GM12872 (cell line): ENCODE measurements at regions not wholly inside any gene's neighbourhood (a gene's known extent, or its start where the extent isn't known, plus 50 kb on each side); places are given as distances from the start of the nearest gene placed in this dataset.

Source experiments
- CTCF ChIP-seq: IDR thresholded peaks from 3 replicates; pipeline ENCODE4 v1.5.1; 2011; ENCODE audit warnings: low read depth, mild to moderate bottlenecking, low read length, moderate library complexity; ENCODE audit not compliant: insufficient read depth

DNA sequence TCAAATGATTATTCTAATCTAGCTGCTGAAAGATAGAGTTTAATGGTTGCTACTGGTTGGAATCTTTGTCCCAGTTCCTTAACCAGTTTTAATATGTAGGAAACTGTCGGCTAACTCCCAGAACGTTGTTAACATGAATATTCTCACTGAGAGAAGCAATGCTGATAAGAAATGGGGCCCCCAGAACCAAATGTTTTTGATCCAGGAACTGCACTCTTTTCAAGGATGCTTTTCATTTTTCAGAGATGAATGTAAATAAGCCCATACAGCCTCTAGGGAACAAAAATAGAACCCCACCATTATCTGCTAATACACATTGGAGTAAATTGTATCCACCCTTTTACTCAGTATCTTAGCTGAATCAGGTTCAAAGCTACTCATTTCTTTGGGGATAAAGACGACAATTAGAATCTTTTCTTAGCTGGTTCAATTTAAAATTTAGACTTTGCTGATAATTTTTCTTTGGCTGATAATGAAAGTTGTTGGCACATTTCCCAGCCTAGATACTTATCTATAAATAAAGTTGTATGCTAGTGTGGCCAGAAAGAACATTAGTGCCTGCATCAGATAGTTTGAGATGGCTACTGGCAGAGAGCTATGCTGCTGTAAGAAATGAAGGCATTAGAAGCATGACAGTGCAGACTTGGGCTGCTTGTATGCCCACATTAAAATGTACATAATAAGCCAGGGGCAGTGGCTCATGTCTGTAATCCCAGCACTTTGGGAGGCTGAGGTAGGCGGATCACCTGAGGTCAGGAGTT is 323.3 kb upstream of the PDGFD start:
- no peak for TF ChIP-seq CTCF

GRCh38 chr11:104484804-104485554 is 321.0 kb upstream of the PDGFD start:
- TF ChIP-seq CTCF: no peak

- TF ChIP-seq CTCF: no peak
Observed at GRCh38 chr11:104476898-104477297, 313.0 kb upstream of the PDGFD start.

DNA sequence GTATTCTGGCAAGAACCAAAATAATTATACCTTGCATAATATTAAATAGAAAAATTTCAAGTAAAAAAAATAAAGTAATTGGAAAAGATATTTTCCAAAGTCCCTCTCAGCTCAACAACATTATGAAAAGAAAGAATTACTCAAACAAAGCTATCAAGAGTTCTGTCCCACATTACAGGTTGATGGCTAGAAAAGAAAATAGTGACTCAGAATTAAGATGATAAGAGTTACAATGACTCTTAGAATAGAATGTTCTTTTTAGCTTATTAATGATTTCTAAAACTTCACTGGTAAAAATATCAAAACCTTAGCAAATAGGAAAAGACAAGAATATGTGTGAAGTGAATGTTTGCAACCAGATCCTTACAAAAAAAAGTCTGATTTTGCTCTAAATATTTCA is 312.5 kb upstream of the PDGFD start:
- TF ChIP-seq CTCF: no peak

GRCh38 chr11:104467404-104467803 is 303.5 kb upstream of the PDGFD start:
- no peak for TF ChIP-seq CTCF

- TF ChIP-seq CTCF: no peak
Observed at GRCh38 chr11:104465321-104465720, 301.4 kb upstream of the PDGFD start.

- TF ChIP-seq CTCF: no peak
Observed at GRCh38 chr11:104464691-104465090, 300.7 kb upstream of the PDGFD start.
